Activated CD4-positive, alpha-beta T cell treated with anti-CD3 and anti-CD28 coated beads for 36 hours (primary cell): ENCODE measurements at regions not wholly inside any gene's neighbourhood (a gene's known extent, or its start where the extent isn't known, plus 50 kb on each side); places are given as distances from the start of the nearest gene placed in this dataset.

Experiments
- ATAC-seq: fragments of 200-7000 bp; cut with Tn5 transposase; one replicate; pipeline ENCODE4 v1.10.0; 2021; ENCODE audit warnings: mild to moderate bottlenecking, moderate library complexity
- CTCF ChIA-PET: fragments of 350-600 bp; sonication (Branson Sonifier 250); formaldehyde crosslinking; loops from one replicate; lab custom pipeline; 2021; ENCODE audit warnings: antibody characterized with exemption; lab: Charles Lee
- POLR2A ChIA-PET: fragments of 350-600 bp; sonication (Branson Sonifier 250); formaldehyde crosslinking; loops from one replicate; lab custom pipeline; 2021; ENCODE audit warnings: antibody characterized with exemption, inconsistent platforms; lab: Charles Lee
- DNase-seq: peaks from one replicate; pipeline ENCODE4 v3.0.0-alpha.2; 2020
- H3K27ac Mint-ChIP-seq: one replicate; pipeline ENCODE4 v1.8.0; 2021; ENCODE audit warnings: mixed read lengths
- H3K27me3 Mint-ChIP-seq: one replicate; pipeline ENCODE4 v1.8.0; 2021; ENCODE audit warnings: mixed read lengths
- H3K36me3 Mint-ChIP-seq: one replicate; pipeline ENCODE4 v1.8.0; 2021; ENCODE audit warnings: low read depth, mixed read lengths
- H3K4me1 Mint-ChIP-seq: one replicate; pipeline ENCODE4 v1.8.0; 2021; ENCODE audit warnings: mixed read lengths
- H3K4me3 Mint-ChIP-seq: one replicate; pipeline ENCODE4 v1.8.0; 2021; ENCODE audit warnings: mild to moderate bottlenecking, moderate library complexity, mixed read lengths
- H3K9me3 Mint-ChIP-seq: one replicate; pipeline ENCODE4 v1.8.0; 2021; ENCODE audit warnings: low read depth, mixed read lengths
- intact Hi-C, 2 experiments: fragments of 100-400 bp; cut with DNase I in 1 of 2; cut with micrococcal nuclease in 1 of 2; formaldehyde crosslinking; loops; one replicate each; pipeline versions ENCODE4 v1.14.2 to v1.15.1; 2022 to 2024; cut with DNase I, micrococcal nuclease

- Mint-ChIP-seq H3K36me3 (no peaks in the 10 kb centered on the region), H3K27ac (no peak overlapping the region), H3K27me3 (no peaks in the 10 kb centered on the region), H3K4me1 (no peaks in the 10 kb centered on the region), H3K9me3 (no peaks in the 10 kb centered on the region), H3K4me3 (no peak overlapping the region)
- ATAC-seq (no peak), DNase-seq (no peak)
- intact Hi-C loops: no loop called here
- ChIA-PET CTCF (no interaction called here), POLR2A (no interaction called here)
Observed at GRCh38 chr6:92050216-92050615, 1369.1 kb downstream of the EPHA7 start.

- H3K27me3 Mint-ChIP-seq: no peaks in the 10 kb centered on the region
- H3K4me1 Mint-ChIP-seq: no peaks in the 10 kb centered on the region
- H3K36me3 Mint-ChIP-seq: no peaks in the 10 kb centered on the region
- POLR2A ChIA-PET: no interaction called here
- no peak overlapping the region for H3K4me3 Mint-ChIP-seq
- CTCF ChIA-PET: no interaction called here
- ATAC-seq: no peak
- intact Hi-C loops: no loop called here
- no peak overlapping the region for H3K27ac Mint-ChIP-seq
- no peak for DNase-seq
- peaks cover 2% of the 10 kb centered on the region for H3K9me3 Mint-ChIP-seq
Observed at GRCh38 chr6:92047860-92048259, 1371.5 kb downstream of the EPHA7 start.

GRCh38 chr6:92047152-92047850 is 1372.1 kb downstream of the EPHA7 start:
- CTCF ChIA-PET: no interaction called here
- POLR2A ChIA-PET: no interaction called here

GRCh38 chr6:92044312-92044711 is 1375.0 kb downstream of the EPHA7 start:
- no peaks in the 10 kb centered on the region for H3K4me1 Mint-ChIP-seq
- ChIA-PET CTCF (no interaction called here), POLR2A (no interaction called here)
- H3K9me3 Mint-ChIP-seq: peaks cover 2% of the 10 kb centered on the region
- H3K4me3 Mint-ChIP-seq: no peak overlapping the region
- no peak overlapping the region for H3K27ac Mint-ChIP-seq
- no peaks in the 10 kb centered on the region for H3K27me3 Mint-ChIP-seq
- ATAC-seq (no peak), DNase-seq (no peak)
- intact Hi-C loops: no loop called here
- H3K36me3 Mint-ChIP-seq: no peaks in the 10 kb centered on the region

More at GRCh38 chr6:92047152-92047850, 1372.1 kb downstream of the EPHA7 start:
- Mint-ChIP-seq H3K27me3 (no peaks in the 10 kb centered on the region), H3K4me1 (no peaks in the 10 kb centered on the region), H3K27ac (no peak overlapping the region), H3K9me3 (peaks cover 2% of the 10 kb centered on the region), H3K36me3 (no peaks in the 10 kb centered on the region), H3K4me3 (no peak overlapping the region)
- DNase-seq: no peak
- no peak for ATAC-seq
- intact Hi-C loops: no loop called here

GRCh38 chr6:92043777-92044176 is 1375.6 kb downstream of the EPHA7 start:
- H3K4me3 Mint-ChIP-seq: no peak overlapping the region

GRCh38 chr6:92026878-92027277 is 1392.5 kb downstream of the EPHA7 start:
- ChIA-PET CTCF (no interaction called here), POLR2A (no interaction called here)
- Mint-ChIP-seq H3K4me1 (no peaks in the 10 kb centered on the region), H3K36me3 (no peaks in the 10 kb centered on the region), H3K27ac (no peak overlapping the region), H3K27me3 (no peaks in the 10 kb centered on the region), H3K4me3 (no peak overlapping the region), H3K9me3 (peaks cover 1% of the 10 kb centered on the region)
- ATAC-seq (no peak), DNase-seq (no peak)
- intact Hi-C loops: no loop called here

More at GRCh38 chr6:92043777-92044176, 1375.6 kb downstream of the EPHA7 start:
- Mint-ChIP-seq H3K27ac (no peak overlapping the region), H3K36me3 (no peaks in the 10 kb centered on the region), H3K9me3 (peaks cover 2% of the 10 kb centered on the region), H3K27me3 (no peaks in the 10 kb centered on the region), H3K4me1 (no peaks in the 10 kb centered on the region)
- POLR2A ChIA-PET: no interaction called here
- ATAC-seq (no peak), DNase-seq (no peak)
- CTCF ChIA-PET: no interaction called here
- intact Hi-C loops: no loop called here

GRCh38 chr6:92024881-92025280 is 1394.5 kb downstream of the EPHA7 start:
- Mint-ChIP-seq H3K27me3 (no peaks in the 10 kb centered on the region), H3K4me3 (no peak overlapping the region), H3K4me1 (no peaks in the 10 kb centered on the region), H3K27ac (no peak overlapping the region), H3K9me3 (peaks cover 3% of the 10 kb centered on the region), H3K36me3 (no peaks in the 10 kb centered on the region)
- intact Hi-C loops: no loop called here
- CTCF ChIA-PET: no interaction called here
- ATAC-seq (no peak), DNase-seq (no peak)
- POLR2A ChIA-PET: no interaction called here

- Mint-ChIP-seq H3K36me3 (no peaks in the 10 kb centered on the region), H3K4me1 (no peaks in the 10 kb centered on the region), H3K27ac (no peak overlapping the region), H3K4me3 (no peak overlapping the region), H3K9me3 (peaks cover 3% of the 10 kb centered on the region), H3K27me3 (no peaks in the 10 kb centered on the region)
- ChIA-PET CTCF (no interaction called here), POLR2A (no interaction called here)
- intact Hi-C loops: no loop called here
- no peak for ATAC-seq
- DNase-seq: no peak
Observed at GRCh38 chr6:92024110-92024509, 1395.2 kb downstream of the EPHA7 start.

GRCh38 chr6:92023410-92023966 is 1395.9 kb downstream of the EPHA7 start:
- CTCF ChIA-PET: no interaction called here
- DNase-seq (no peak), ATAC-seq (no peak)
- Mint-ChIP-seq H3K9me3 (peaks cover 3% of the 10 kb centered on the region), H3K4me3 (no peak overlapping the region), H3K27ac (no peak overlapping the region), H3K27me3 (no peaks in the 10 kb centered on the region), H3K4me1 (no peaks in the 10 kb centered on the region), H3K36me3 (no peaks in the 10 kb centered on the region)
- POLR2A ChIA-PET: no interaction called here
- intact Hi-C loops: no loop called here

GRCh38 chr6:92011681-92012245 is 1407.6 kb downstream of the EPHA7 start:
- Mint-ChIP-seq H3K4me1 (no peaks in the 10 kb centered on the region), H3K27ac (no peak overlapping the region), H3K36me3 (no peaks in the 10 kb centered on the region), H3K4me3 (no peak overlapping the region), H3K27me3 (no peaks in the 10 kb centered on the region), H3K9me3 (peaks cover 17% of the 10 kb centered on the region)
- intact Hi-C loops: loop anchor here in 1 of 2 experiments (5.0 kb wide), 1 partner anchor 1079 kb away; no protein-coding TSS in a partner anchor
- ChIA-PET CTCF (no interaction called here), POLR2A (no interaction called here)
- ATAC-seq: no peak
- no peak for DNase-seq

GRCh38 chr6:92008757-92009502 is 1410.4 kb downstream of the EPHA7 start:
- Mint-ChIP-seq H3K4me3 (no peak overlapping the region), H3K36me3 (no peaks in the 10 kb centered on the region)
- CTCF ChIA-PET: no interaction called here

GRCh38 chr6:92000112-92000511 is 1413.2 kb upstream of the MAP3K7 start:
- no peak for DNase-seq
- POLR2A ChIA-PET: no interaction called here
- no peaks in the 10 kb centered on the region for H3K27me3 Mint-ChIP-seq
- intact Hi-C loops: no loop called here
- H3K4me3 Mint-ChIP-seq: no peak overlapping the region
- no peak overlapping the region for H3K27ac Mint-ChIP-seq
- H3K36me3 Mint-ChIP-seq: no peaks in the 10 kb centered on the region
- CTCF ChIA-PET: no interaction called here
- ATAC-seq: no peak
- no peaks in the 10 kb centered on the region for H3K4me1 Mint-ChIP-seq
- peaks cover 13% of the 10 kb centered on the region for H3K9me3 Mint-ChIP-seq

More at GRCh38 chr6:92008757-92009502, 1410.4 kb downstream of the EPHA7 start:
- Mint-ChIP-seq H3K27ac (no peak overlapping the region), H3K9me3 (peaks cover 9% of the 10 kb centered on the region), H3K4me1 (no peaks in the 10 kb centered on the region), H3K27me3 (no peaks in the 10 kb centered on the region)
- DNase-seq (no peak), ATAC-seq (no peak)
- POLR2A ChIA-PET: no interaction called here
- intact Hi-C loops: no loop called here
